Body of pancreas (tissue), 4 donors: ENCODE measurements at regions not wholly inside any gene's neighbourhood (a gene's known extent, or its start where the extent isn't known, plus 50 kb on each side); places are given as distances from the start of the nearest gene placed in this dataset.
"Not testable (repeated sequence)": the region's sequence is repeated elsewhere in the genome, so short reads cannot be mapped to it uniquely, and the experiment has no call there.

ENCODE experiments used
- POLR2A ChIP-seq, 3 donors: fragments of 450-650 bp; IDR thresholded peaks; one replicate each; pipeline ENCODE4 v1.6.1; 2016; ENCODE audit warnings: antibody characterized with exemption in 3 of 3, mild to moderate bottlenecking in 2 of 3
- TF ChIP-seq, protein P1 (sequence below), 7 experiments: fragments of 450-650 bp in 4 of 7; fragments of 200-600 bp in 3 of 7; sonication (generic) in 3 of 7; IDR thresholded peaks; one replicate each; pipeline ENCODE4 v1.5.1; 2016 to 2019; ENCODE audit warnings: antibody characterized with exemption in 7 of 7

DNA sequence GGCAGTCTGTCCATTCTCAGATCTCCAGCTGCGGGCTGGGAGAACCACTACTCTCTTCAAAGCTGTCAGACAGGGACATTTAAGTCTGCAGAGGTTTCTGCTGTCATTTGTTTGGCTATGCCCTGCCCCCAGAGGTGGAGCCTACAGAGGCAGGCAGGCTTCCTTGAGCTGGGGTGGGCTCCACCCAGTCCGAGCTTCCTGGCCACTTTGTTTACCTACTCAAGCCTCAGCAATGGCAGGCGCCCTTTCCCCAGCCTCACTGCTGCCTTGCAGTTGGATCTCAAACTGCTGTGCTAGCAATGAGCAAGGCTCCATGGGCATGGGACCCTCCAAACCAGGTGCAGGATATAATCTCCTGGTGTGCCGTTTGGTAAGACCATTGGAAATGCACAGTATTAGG is 1154.5 kb upstream of the ACO1 start:
- TF ChIP-seq, protein P1, sequence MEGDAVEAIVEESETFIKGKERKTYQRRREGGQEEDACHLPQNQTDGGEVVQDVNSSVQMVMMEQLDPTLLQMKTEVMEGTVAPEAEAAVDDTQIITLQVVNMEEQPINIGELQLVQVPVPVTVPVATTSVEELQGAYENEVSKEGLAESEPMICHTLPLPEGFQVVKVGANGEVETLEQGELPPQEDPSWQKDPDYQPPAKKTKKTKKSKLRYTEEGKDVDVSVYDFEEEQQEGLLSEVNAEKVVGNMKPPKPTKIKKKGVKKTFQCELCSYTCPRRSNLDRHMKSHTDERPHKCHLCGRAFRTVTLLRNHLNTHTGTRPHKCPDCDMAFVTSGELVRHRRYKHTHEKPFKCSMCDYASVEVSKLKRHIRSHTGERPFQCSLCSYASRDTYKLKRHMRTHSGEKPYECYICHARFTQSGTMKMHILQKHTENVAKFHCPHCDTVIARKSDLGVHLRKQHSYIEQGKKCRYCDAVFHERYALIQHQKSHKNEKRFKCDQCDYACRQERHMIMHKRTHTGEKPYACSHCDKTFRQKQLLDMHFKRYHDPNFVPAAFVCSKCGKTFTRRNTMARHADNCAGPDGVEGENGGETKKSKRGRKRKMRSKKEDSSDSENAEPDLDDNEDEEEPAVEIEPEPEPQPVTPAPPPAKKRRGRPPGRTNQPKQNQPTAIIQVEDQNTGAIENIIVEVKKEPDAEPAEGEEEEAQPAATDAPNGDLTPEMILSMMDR (IDR thresholded peaks at IDR 0.05): not testable (repeated sequence)
- TF ChIP-seq POLR2A (IDR thresholded peaks at IDR 0.05): not testable (repeated sequence)
